Kidney glomerular epithelial cell (primary cell): ENCODE measurements at regions not wholly inside any gene's neighbourhood (a gene's known extent, or its start where the extent isn't known, plus 50 kb on each side); places are given as distances from the start of the nearest gene placed in this dataset.

ENCODE experiments used
- DNase-seq: peaks from one replicate; lab custom pipeline; 2025; lab: John Stamatoyannopoulos, UW

DNA sequence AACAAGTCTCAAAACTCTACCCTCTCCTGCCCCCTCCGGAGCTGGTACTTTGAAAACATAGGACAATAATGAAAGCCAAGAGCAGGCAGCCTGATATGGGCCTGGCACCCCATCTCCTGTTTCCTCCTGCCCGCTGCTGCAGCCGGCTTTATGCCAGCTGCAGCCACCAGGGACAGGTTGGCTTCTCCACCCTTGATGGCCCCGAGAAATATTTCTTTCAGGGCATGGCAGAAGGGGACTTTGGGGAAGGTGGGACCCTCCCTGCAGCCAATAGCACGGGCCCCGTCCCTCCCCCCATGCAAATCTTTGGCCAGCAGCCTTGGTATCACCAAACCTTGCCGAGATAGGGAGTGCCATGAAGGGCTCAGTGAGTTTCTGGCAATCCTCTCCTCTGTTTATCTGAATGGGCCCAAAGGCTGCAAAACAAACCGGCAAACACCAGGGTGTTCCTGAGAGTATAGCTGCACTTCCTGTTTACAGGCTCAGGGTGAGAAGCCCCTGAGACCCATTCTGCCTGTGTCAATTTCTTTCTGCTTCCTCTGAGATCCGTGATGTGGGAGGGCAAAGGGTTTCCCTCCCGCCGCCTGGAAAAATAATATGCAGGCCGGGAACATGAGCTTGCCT, 73.4 kb upstream of the BOD1 start:
- DNase-seq = peak; percentile 44

DNA sequence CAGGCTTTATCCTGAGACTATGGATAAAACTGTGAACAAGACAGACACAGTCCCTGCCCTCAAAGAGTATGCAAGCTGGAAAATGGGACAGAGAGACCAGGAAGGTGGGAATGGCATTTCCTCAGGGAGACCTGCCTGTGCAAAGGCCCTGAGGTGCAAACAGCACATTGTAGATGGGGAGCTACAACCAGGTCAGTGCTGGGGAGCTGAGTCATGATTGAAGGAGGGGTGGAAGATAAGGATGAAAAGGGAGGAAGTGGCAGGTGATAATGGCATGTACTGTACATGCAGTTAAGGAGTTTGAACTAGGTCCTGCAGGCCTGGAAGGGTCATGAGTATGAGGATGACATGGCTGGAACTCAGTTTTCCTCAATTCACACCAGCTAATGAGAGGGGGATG, 75.5 kb upstream of the BOD1 start:
- no peak for DNase-seq

DNA sequence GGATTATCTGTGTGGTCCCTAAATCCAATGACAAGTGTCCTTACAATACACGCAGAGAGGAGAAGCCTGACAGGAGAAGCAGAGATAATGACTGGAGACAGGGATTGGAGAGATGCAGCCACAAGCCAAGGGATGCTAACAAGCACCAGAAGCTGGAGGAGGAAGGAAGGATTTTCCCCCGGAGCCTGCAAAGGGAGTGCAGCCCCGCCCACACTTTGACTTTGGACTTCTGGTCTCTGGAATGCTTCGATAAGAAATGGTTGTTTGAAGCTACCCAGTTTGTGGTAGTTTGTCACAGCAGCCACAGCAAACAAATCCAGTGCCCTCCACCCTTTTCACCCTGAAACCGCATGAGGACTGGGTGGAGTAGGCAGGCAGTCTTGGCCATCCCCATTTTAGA, 77.2 kb upstream of the BOD1 start:
- no peak for DNase-seq

DNA sequence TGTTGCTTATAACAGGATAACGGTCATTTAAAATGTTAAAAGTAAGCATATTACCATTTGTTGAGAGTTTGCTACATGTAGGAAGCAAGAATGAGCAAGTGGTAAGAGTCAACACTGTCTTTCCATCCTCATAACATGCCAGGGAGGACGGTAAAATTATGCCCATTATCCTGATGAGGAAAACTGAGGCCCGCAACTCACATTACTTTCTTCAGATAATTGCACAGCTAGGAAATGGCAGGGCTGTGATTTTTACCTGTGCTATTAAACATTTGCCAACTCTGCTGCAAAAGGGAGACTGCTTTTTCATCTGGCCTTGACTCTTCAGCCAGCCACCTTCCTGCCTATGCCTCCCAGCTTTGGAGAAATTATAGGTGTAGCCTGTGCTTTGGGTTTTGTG, 79.8 kb upstream of the BOD1 start:
- no peak for DNase-seq

DNA sequence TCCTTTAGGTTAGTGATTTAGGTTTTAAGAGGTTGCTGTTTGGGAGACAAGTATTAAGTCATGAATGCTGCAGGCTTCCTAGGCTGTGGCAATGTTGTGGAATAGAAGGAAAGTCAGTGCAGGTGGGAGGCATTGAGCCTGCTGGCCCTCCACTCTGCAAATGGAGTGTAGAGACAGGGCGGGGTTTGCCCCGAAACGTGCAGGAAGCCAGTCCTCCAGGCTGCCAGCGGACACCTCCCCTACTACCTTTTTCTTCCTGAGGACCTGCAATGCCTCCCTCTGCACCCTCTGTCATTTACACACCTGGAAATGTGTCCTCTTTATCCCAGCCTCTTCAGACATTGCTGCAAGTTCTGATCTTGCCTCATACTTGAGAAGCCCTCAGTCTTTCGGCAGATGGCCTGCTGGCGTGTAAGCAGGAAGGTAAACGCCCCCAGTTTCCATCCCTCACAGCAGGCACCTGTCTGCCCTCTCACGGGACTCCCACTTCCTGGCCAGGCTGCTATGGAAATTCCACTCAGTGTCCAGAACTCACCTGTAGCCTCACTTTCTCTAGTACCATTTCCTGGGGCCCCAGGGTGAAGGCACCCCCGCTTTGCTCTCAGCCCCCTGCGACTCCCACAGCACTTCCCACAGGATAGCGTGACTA, 81.6 kb upstream of the BOD1 start:
- no peak for DNase-seq

DNA sequence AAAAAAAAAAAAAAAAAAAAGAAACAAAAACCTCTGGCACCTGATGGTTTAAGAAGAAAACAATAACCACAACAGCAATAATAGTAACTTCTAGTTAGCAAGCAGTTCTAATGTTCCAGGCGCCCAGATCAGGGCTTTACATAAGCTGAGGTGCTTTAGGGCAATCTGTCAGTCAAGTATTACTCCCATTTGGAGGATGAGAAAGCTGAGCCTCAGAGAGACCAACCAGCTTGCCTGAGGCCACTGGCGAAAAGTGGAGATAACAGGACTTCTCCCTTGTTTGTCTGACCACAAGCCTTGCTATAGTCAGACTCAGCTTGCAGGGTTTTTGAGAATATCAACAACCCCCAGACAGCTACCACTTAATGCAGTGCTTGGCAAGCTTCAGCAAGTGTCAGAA, 83.5 kb upstream of the BOD1 start:
- no peak for DNase-seq

DNA sequence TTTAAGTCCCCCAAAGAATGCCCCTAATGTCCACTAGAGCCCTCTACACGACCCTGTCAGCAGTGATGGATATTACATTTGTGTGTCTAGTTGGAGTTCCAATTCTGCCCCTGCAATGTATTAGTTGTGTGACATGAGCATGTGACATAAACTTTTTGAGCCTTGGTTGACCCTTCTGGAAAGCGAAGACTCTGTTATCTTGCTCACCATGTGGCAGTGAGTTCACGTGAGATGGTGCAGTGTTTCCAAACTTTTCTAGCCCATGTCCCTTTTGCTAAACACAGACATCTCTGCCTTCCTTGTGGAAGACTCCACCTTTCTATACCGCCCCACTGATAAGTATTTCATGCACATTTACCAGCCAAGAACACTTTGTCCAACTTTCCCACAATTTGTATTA, 87.0 kb upstream of the BOD1 start:
- no peak for DNase-seq

DNA sequence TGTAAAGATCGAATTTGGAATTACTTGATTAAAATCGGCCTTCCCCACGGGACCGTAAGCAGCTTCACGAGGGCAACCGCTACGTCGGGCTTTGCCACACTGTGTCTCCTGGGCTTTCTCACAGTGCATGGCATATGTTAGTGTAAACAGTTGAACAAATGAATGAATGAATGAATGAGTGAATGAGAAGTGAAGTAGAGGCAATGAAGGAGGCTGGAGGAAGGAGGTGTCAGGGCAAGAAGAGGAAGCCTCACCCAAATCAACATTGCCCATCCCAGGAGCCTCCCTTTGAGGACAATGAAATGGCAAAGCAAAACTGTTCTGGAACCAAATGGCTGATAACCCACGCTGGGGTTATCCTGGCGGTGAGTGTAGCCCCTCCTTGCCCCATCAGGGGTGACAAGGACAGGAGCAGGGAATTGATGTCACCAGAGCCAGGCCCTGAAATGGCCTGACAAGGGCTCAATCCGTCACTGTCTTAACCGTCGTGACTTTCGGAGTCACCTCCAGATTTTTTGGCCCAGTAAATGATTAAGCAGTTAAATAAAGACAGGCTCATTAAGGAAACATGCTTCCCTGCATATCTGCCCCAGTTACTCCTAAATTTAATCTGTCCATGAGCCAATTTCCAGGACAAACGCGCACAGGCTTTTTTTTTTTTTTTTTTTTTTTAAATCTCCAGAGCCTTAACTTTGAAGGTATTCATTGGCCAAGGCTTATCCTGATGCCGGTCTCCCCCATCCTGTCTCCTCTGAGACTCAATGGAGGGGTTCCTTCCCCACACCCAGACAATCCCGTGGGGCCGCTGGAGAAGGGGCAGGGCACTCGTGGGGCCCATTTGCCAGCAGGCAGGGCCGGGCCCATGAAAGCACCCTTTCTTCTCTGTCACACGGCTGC, 88.4 kb upstream of the BOD1 start:
- DNase-seq = no peak

DNA sequence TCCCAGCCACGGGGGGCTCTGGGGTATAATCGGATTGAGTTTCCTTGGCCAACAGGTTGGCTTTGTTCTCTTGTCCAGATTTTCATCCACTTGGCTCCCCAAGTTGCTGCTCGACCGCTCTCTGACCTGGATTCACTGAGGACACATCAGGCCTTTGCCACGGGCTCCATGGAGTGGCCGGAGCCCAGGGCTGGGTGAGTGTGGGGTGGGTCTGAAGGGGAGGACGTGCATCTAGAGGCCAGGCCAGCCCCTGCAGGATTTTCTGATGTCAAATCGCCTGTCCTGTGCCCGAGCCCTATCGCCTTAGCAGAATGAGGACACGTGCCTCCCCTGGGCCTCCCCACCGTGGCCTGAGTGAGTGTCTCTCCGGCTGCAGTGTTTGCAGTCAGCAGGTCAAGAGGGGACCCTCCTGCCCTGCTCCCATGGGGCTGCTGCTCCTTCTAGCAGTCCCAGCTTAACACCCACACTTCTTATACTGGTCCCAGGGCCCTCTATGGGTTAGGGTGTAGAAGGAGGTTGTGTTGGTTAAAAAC, 89.1 kb upstream of the BOD1 start:
- no peak for DNase-seq

DNA sequence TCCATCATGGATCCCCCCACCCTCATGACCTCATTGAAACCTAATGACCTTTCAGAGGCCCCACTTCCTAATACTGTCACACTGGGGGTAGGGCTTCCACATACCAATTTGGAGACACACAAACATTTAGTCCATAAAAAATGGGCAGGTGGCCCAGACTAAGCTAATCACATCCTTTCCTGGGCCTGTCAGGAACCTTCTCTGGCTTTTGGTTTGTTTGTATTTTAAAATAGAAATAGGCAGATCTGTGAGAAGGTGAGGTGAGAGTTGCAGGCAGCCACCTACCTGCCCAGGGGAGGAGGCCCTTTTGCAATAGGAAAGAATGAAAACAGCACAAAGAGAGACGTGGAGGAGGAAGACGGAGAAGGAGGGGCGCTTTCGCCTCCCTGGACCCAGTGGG, 90.2 kb upstream of the BOD1 start:
- no peak for DNase-seq

DNA sequence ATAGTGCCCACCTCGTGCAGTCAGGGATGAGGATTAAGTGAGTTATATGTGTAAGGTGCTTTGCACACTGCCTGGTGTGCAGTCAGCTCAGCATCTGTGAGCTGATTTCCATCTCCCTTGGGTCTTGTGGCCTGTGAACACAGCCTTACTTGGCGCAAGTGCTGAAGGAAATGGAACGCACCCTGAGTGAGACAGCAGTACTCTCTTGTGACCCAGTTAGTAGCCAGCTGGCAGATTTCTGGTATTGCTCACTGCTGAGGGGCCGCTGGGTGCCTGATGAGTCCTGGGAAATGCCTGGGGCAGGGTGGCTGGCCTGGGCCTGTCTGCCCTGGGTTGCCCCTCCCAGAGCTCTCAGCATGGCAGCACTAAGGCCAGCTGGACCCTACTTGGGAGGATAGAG, 90.9 kb upstream of the BOD1 start:
- no peak for DNase-seq

DNA sequence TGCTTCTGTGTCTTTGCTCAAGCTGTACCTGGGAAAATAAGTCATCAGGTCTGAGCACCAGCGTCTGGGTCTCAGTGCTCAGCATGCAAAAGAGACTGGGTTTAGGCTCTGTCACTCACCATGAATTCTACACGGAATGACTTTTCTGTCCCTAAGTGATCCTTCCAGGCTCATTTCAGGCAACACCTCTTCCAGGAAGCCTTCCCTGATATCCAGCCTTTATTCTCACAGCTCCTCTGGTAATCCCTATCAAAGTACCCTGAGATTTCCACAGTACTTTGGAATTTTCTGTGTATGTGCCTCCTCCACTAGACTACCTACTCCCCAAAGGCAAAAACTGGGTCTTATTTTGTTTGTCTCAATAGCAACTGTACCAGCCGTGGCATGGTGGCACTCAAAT, 92.7 kb upstream of the BOD1 start:
- no peak for DNase-seq

DNA sequence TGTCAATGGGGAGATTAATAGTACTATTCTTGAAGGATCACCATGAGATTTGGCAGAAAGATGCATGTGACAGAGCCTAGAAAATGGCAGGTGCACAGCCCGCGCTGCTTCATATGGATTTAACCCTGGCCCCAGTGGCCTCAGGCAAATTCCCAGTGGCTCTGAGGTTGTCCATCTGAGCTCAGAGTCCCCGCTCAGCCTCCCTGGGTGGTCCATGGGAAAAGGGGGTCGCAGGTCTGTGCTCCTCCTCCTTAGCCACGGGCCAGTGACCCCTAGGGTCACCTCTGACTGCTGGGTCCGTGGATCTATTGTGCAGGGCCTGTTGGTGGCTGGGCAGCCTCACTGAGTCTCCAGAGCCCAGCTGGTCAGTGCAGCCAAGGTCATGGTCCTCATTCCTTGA, 93.3 kb upstream of the BOD1 start:
- DNase-seq = no peak

DNA sequence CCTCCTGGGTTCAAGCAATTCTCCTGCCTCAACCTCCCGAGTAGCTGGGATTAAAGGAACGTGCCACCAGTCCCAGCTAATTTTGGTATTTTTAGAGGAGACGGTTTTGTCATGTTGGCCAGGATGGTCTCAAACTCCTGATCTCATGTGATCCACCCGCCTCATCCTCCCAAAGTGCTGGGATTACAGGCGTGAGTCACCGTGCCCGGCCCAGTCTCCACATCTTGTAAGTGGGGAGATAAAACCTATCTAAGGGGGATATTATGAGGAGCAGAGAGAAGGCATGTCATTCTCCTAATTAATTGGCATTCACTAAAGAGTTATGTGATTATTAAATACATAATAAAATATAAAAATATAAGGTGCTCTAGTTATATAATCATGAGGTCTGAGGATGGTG, 94.1 kb upstream of the BOD1 start:
- DNase-seq = no peak

DNA sequence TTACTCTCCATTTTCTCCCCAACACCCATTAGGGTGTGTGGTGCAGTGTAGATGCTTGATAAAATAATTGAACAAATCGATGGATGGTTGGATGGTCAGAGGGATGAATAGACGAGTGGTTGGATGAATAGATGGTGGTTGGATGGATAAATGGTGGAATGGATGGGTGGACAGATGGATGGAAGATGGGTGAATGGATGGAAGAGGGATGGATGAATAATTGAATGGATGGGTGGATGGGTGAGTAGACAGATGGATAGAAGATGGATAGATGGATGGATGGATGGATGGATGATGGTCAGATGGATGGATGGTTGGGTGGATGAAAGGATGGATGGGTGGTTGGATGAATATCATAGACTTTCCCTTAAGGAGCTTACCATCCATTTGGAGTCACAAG, 95.0 kb upstream of the BOD1 start:
- DNase-seq = no peak

DNA sequence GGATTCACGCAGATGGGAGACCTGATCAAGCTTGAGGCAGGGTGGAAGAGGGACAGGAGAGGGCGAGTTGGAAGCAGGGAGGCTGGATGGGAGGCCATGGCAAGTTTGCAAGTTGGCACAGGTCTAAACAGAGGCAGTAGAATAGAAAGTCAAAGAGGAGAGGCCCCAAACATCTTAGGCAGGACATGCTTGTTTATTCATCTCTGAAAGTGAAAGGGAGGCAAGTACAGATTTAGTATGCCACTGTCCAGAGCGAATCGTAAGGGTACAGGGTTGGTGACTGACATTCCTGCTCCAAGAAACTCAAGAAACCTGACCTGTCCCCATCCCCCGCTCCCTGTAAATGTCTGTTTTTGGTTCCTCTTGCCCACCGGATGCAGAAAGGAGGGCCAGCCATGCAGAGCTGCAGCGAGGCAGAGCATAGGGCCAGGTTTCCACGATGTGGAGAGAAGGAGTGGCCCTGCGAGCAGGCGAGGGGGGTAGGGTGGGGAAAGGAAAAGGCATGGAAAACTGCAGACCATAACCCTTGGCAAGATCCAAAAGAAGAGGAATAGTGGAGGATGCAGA, 96.2 kb upstream of the BOD1 start:
- DNase-seq = no peak

DNA sequence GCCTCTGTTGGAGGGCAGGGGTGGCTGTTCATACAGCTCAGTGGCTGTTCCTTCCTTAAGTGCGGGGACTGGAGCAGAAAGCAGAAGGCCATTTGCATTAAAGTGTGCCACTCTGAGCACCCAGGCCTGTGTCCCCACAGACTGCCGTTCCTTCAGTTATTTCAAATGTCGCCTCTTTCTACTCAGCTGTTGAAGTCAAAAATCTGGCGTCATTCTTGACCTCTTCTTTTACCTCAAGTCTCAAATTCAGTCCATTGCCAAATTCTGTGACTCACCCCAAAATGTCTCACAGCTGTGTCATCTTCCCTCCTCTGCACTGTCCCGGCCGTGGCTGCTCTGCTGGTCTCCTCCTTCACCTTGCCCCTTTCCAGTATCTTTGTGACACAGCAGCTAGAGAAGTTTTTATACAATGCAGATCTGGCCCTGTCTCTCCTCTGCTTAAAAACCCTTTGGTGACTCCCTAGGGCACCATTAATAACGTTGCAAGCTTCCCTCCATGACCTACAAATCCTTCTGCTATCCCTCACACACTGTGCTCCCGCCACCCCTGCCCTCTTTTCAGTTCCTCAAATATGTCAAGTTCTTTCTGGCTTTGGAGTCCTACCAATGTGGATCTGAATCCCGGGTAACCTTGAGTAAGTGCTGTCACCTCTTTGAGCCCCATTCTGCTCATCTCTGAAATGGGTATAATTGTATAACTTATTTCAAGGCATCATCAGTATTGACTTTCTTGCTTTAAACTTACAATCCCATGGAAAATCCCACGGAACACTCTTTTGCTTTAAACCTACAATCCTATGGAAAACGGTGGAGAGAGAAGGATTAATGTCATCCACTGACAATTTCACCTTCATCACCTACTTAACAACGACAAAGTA, 98.3 kb upstream of the BOD1 start:
- peak; percentile 25 for DNase-seq

DNA sequence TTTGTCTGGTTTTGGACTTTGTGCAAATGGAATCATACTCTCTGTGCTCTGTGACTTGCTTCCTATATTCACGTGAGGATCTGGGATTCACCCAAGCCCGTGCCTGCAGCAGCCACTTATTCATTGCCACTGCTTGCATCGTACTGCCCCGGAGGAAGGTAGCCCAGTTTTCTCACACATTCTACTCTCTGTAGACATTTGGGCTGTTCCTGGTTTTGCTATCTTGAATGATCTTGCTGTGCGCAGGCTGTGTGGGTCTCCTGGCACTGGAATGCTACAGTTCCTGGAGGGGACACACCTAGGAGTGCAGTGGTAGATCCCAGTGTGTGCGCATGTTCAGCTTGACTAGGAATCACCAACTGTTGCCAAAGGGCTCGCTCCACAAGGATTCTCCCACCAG, 99.2 kb upstream of the BOD1 start:
- no peak for DNase-seq

DNA sequence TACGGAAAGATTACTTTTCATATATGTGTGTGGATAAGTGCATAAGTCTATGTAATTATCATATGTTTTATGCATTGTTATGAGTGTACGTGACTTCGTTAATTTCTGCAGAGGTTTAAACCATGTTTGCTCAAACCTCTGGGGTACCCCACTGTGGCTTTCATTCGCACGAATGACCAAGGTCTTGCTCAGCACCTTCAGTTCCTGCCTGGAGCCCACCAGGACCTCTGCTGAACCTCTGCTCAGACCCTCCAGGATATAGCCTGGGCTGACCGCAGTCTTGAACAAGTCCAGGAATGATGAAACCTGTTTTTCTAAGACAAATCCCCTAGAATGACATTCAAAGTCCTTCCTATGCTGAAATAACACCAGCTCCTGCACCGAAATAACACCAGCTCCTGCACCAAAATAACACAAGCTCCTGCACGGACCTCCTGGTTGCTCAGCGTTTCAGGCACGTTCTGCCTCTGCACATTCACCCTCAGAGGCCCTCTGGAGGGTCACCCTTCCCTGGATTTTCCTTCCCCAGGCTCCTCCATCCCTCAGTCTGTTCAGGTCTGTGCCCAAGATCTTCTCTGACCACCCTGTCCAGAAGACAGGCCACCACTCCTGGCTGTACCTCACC, 99.7 kb upstream of the BOD1 start:
- DNase-seq = no peak

DNA sequence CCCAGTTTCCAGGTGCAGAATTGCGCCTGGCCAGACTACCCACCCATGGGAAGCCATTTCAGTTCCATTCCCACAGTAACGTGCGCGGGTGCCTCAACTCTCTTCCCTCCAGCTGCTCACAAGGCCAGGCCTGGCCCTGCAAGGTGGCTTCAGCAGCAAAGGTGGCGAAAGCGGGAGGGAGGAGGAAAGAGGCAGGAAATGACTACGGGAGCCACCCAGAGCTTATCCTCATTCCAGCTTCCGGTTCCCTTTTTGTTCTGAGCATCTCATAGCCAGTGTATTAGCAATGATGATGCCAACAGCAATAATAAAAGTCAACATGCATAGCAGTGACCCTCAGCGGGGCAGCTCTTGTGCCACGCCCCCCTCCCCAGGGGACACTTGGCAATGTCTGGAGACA, 101.5 kb upstream of the BOD1 start:
- DNase-seq = no peak

DNA sequence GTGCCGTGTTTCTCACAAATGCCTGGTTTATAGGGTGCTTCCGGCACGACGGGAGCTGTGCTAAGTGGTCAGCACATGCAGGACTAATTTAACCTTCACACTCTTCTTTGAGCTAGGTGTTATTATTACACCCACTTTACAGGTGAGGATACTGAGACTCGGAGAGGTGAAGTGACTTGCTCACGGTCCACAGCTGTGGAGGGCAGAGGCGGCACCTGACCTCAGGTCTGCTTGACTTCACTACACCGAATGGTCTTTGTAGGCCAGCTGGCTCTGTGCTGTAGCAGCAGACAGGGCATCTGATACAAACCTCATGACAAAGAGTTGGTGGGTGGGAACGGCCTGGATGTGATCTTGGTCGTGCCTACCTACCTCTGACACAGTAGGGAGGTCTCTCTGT, 102.0 kb upstream of the BOD1 start:
- DNase-seq = no peak
